ENCODE measurements at regions not wholly inside any gene's neighbourhood (a gene's known extent, or its start where the extent isn't known, plus 50 kb on each side); places are given as distances from the start of the nearest gene placed in this dataset.

DNA sequence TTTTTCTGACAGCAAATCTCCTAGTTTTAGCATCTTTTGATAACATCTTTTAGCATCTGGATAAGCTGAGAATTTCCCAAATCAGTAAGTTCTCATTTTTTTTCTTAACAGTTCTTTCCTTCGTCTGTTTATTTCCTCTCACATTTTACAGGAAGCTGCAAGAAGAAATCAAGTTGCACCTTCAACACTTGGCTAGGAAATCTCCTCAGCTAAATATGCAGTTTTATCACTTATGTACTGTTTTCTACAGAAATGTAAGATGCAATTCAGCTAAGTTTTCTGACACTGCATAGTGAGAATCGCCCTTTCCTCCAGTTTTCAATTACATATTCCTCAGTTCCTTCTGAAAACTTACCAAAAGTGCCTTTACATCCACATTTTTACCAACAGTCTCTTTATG is 59.0 kb upstream of the MSX2 start:
- DNase-seq, result no peak

DNA sequence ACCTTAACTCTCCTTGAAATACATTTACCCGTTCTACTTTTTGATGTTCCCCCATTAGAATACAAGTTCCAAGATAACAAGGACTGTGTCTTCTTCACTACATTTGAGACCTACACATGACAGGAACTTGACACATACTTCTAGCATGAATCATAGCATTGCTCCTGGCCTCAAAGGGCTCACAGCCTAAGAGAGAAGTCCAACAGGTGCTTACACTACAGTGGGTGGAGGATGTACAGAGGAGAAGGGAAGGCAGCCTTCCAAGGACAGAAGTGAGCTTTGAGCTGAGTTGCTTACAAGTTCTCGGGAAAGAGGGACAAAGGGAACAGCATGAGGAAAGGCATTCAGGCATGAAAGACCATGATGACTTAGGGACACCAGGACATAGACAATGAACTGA is 56.9 kb upstream of the MSX2 start:
- no peak for DNase-seq

DNA sequence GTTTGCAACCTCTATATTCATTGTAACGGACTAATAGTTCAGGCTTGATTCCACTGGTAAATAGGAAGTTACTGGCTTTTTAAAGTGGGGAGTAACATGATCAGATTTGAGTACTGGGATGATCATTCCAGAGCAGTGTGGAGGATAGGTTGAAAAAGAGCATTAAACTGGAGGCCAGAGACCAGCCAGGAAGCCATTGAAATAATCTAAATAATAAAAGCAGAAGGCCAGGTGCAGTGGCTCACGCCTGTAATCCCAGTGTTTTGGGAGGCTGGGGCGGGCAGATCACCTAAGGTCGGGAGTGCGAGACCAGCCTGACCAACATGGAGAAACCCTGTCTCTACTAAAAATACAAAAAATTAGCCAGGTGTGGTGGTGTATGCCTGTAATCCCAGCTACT is 56.0 kb upstream of the MSX2 start:
- DNase-seq, result no peak

All from activated naive CD4-positive, alpha-beta T cell treated with anti-CD3 and anti-CD28 coated beads, Interleukin-2, amount 50 U/mL, for 16 hours (primary cell).